ENCODE measurements at regions not wholly inside any gene's neighbourhood (a gene's known extent, or its start where the extent isn't known, plus 50 kb on each side); places are given as distances from the start of the nearest gene placed in this dataset.

GRCh38 chr1:208640295-208640694 is 396.1 kb upstream of the PLXNA2 start:
- Mint-ChIP-seq H3K4me3 (no peak overlapping the region), H3K27ac (no peak overlapping the region), H3K9me3 (peaks cover 9% of the 10 kb centered on the region; the same call in 1 of the 2 replicates), H3K36me3 (ENCODE audit: low read depth) (no peaks in the 10 kb centered on the region), H3K4me1 (ENCODE audit: low read depth) (no peaks in the 10 kb centered on the region), H3K27me3 (ENCODE audit: insufficient read depth) (peaks cover 3% of the 10 kb centered on the region; the same call in 1 of the 2 replicates)
- no peak for DNase-seq
- TF ChIP-seq CTCF (IDR thresholded peaks at IDR 0.05) = no peak

- Mint-ChIP-seq H3K27ac (no peak overlapping the region), H3K36me3 (ENCODE audit: low read depth) (no peaks in the 10 kb centered on the region), H3K27me3 (ENCODE audit: insufficient read depth) (peaks cover 5% of the 10 kb centered on the region; the same call in 1 of the 2 replicates), H3K4me3 (no peak overlapping the region), H3K9me3 (peaks cover 9% of the 10 kb centered on the region; the same call in 1 of the 2 replicates), H3K4me1 (ENCODE audit: low read depth) (no peaks in the 10 kb centered on the region)
- no peak for DNase-seq
- no peak for TF ChIP-seq CTCF (IDR thresholded peaks at IDR 0.05)
These were observed 397.5 kb upstream of the PLXNA2 start for GRCh38 chr1:208641579-208642280.

- no peak for DNase-seq
- TF ChIP-seq CTCF (IDR thresholded peaks at IDR 0.05) = no peak
- no peak overlapping the region for H3K4me3 Mint-ChIP-seq
- no peaks in the 10 kb centered on the region for H3K36me3 Mint-ChIP-seq (ENCODE audit: low read depth)
- no peak overlapping the region for H3K27ac Mint-ChIP-seq
- peaks cover 5% of the 10 kb centered on the region; the same call in 1 of the 2 replicates for H3K27me3 Mint-ChIP-seq (ENCODE audit: insufficient read depth)
- peaks cover 9% of the 10 kb centered on the region; the same call in 1 of the 2 replicates for H3K9me3 Mint-ChIP-seq
- H3K4me1 Mint-ChIP-seq (ENCODE audit: low read depth) = no peaks in the 10 kb centered on the region
These were observed 398.9 kb upstream of the PLXNA2 start for GRCh38 chr1:208643005-208643597.

GRCh38 chr1:208644401-208645160 is 400.4 kb upstream of the PLXNA2 start:
- no peaks in the 10 kb centered on the region for H3K36me3 Mint-ChIP-seq (ENCODE audit: low read depth)
- no peak for DNase-seq
- H3K4me3 Mint-ChIP-seq = no peak overlapping the region
- H3K9me3 Mint-ChIP-seq = peaks cover 2% of the 10 kb centered on the region; the same call in 1 of the 2 replicates
- no peaks in the 10 kb centered on the region for H3K4me1 Mint-ChIP-seq (ENCODE audit: low read depth)
- TF ChIP-seq CTCF (IDR thresholded peaks at IDR 0.05) = no peak
- H3K27ac Mint-ChIP-seq = no peak overlapping the region
- peaks cover 5% of the 10 kb centered on the region; the same call in 1 of the 2 replicates for H3K27me3 Mint-ChIP-seq (ENCODE audit: insufficient read depth)

- no peaks in the 10 kb centered on the region for H3K9me3 Mint-ChIP-seq
- no peaks in the 10 kb centered on the region for H3K36me3 Mint-ChIP-seq (ENCODE audit: low read depth)
- DNase-seq = no peak
- H3K27me3 Mint-ChIP-seq (ENCODE audit: insufficient read depth) = peaks cover 3% of the 10 kb centered on the region; the same call in 1 of the 2 replicates
- H3K27ac Mint-ChIP-seq = no peak overlapping the region
- no peaks in the 10 kb centered on the region for H3K4me1 Mint-ChIP-seq (ENCODE audit: low read depth)
- no peak for TF ChIP-seq CTCF (IDR thresholded peaks at IDR 0.05)
- no peak overlapping the region for H3K4me3 Mint-ChIP-seq
These were observed 402.2 kb upstream of the PLXNA2 start for GRCh38 chr1:208646431-208646830.

All from HFFc6 (cell line).